GM18868 (cell line): ENCODE measurements at regions not wholly inside any gene's neighbourhood (a gene's known extent, or its start where the extent isn't known, plus 50 kb on each side); places are given as distances from the start of the nearest gene placed in this dataset.
A peak's percentile ranks its signal among the peaks of the same experiment; 100 is the strongest.
"Not testable (repeated sequence)": the region's sequence is repeated elsewhere in the genome, so short reads cannot be mapped to it uniquely, and the experiment has no call there.

Experiments used
- ATAC-seq: cut with Tn5 transposase; IDR thresholded peaks from one replicate; pipeline ENCODE4 v1.9.1; 2021; ENCODE audit warnings: mild to moderate bottlenecking, moderate library complexity; ENCODE audit not compliant: unreplicated experiment

DNA sequence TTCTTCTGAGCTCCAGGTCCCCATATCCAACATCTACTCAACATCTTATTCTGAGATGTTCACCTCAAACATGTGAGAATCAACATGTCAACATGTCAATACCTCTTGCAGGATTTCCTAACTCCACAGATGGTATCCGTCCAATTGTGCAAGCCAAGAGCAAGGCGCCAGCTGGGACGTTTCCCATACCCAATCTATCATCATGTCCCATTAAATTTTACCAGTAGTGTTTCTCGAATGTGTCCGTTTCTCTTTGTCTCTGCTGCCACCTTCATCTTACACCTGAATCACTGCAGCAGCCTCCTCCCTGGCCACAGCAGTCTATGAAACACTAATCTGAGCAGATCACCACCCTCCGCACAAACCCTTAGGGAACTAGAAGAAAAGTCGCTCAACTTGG lies 78.0 kb upstream of the RPS6KA2 start:
- no peak for ATAC-seq

DNA sequence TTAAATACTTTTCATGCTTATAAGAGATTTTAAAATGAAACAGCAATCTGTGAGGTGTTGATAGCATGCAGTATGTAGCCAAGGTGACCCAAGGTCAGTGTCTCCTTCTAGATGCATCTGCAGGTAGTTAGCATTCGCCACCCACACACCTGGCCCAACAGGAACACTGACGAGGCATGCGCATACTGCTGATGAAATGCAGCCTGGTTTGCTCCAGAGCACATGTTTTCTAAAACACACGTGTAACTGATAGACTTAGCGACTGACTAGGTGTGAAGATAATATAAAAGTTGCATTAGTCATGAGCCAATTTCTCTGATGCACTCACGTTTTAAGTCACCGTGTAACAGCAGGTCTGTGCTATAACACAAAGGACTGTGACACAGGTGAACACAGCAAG lies 77.1 kb upstream of the RPS6KA2 start:
- no peak for ATAC-seq

DNA sequence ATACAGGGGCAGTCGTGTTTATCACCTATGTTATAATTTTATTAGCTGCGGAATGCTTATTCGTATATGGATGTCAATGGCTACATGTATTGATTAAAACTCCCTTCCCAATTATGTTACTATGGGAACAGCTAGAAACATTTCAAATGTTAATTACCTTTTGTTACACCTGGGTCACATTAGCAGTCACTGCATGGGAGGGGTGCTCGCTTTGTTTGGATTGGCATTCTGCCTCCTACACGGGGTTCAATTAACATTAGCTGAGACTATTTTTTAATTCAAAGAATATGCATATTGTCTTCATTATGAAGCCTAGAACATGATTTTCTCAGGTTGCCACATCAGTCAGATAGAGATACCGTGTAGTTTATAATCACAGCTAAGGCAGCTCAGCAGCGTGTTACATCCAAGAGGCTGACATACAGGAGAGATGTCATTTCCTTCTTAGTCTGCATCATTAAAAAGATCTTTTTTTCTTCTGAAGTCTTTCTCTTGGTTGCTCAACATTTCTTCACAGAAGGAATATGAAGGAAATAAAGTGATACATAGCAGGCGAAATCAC lies 76.2 kb upstream of the RPS6KA2 start:
- ATAC-seq: no peak

DNA sequence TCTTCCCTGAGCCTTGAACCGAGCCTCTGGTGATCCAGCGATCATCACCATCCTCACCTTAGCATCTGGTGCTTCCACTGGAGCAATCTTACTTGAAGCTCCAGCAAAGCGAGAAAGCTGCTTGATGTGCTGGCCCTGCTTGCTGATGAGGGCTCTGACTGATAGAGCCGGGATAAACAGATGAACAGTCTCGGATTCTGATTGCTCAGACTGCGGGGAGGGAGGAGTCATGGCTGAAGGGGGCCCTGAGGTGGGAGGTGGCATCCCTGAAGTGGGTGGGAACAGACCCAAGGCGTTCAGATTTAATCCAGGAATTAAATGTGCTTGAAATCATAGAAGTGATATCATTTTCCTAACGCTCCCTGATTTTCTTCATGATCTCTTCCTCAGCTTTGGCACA lies 74.4 kb upstream of the RPS6KA2 start:
- not testable (repeated sequence) for ATAC-seq

DNA sequence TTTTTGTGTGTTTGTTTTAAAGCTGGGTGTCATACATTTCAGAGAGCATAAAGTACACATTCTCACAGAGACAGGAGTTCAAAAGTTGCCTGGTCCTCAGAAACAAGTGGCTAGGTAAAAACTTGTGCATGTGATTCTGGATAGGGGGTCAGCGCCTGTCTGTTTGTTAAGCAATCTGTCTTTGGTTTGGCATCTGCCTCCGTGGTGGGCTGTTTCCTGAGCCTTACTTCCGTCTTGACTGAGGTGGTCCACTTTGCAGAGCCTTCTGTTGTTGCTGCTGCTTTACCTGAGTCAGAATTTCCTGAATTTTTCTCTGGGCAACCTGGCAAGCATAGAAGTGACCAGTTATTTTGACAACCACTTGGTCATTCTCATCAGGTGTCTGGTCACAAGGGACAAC lies 73.8 kb upstream of the RPS6KA2 start:
- ATAC-seq: not testable (repeated sequence)

DNA sequence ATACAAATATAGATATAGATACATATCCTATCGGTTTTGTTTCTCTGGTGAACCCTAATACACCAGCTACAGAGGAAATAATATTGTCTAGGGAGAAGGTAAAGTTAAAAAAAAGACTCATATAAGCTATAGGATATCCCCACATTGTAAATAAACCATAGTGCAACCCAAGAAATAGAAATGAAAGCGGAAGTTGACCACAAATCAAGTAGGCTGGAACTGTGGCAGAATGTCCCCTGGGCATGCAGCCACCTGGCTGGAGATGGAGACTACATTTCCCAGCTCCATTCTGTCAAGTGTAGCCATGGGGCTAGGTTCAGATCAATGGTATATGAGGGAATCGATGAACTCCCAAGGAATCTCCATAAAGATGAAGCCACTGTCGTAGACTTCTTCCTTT lies 70.1 kb upstream of the RPS6KA2 start:
- ATAC-seq: peak; percentile 74

DNA sequence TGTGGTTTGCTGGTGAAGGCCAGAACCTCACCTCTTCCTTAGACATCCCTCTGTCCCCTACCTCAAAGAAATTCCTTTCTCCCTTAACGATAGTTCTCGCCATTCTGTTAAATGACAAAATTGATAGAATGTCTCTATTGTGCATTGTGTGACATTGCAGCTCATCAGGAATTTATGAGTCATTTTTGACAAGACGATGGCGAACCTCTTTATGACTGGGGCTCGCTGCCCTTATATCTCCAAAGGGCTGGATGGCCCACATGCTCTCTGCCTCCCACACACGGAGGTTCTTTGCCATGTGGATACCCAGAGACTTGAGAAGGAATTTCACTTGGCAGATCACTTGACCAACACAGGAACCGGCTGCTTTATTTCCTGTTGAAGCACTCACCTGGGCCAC lies 66.8 kb upstream of the RPS6KA2 start:
- ATAC-seq: no peak

DNA sequence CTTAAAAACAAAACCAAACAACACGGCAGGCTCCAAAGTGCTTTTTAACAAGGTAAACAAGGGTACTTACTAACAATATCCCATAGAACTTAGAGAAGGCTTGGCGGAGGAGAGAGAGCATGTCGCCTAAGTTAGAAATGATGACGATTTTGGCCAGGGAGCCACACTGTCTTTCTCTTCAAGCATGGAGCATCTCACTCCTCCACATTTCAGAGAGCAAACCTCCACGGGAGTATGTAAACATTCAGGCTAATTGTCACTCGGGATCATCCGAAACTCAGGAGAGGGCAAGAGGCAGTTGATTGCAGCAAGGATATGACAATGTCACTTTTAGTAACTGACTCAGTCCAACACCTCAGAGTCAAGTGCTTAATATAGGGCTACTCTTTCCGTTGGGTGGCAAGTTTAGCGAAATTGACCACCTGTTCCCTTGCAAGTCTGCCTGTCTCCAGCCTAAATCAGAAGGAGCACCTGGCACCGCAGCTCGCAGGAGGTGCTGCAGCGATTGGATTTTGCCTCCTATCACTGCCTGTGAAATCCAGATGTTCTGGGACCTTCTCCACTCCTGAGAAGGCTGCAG lies 65.8 kb upstream of the RPS6KA2 start:
- ATAC-seq: no peak

DNA sequence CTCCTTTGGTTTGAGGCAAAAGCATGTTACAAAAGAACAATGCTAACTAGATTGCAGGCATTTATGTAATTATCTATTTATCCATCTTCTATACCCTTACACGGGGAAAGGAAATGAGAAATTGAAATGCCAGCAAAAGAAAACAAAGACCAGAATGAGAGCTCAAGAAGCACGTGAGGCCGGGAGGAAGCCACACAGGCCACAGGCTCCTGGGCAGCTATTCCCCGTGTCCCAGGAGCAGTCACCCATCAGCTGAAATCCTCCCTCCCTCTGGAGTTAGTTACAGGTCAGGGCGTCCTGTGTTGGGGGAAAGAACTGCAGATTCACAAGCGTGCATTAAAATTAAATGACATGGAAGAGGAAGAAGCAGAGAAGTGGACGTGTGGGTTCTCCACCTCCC lies 64.7 kb upstream of the RPS6KA2 start:
- no peak for ATAC-seq

DNA sequence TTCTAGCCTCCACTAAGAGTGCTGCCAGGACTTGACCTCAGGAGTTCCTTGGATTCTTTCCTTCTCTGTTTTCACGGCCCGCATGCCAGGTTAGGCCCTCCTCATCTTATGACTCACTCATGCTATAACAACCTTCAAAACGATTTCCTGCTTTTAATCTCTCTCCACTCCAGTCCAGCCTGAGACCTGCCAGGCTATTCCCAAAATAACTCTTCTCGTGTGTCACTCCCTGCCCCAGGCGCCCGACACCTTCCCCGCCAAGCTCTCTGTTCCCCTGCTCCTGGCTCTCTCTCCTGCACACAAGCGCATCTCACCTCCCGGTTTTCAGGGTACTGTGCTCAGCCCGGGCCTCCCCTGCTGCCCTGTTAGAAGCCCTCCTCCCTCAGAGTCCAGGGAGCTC lies 64.1 kb upstream of the RPS6KA2 start:
- no peak for ATAC-seq

DNA sequence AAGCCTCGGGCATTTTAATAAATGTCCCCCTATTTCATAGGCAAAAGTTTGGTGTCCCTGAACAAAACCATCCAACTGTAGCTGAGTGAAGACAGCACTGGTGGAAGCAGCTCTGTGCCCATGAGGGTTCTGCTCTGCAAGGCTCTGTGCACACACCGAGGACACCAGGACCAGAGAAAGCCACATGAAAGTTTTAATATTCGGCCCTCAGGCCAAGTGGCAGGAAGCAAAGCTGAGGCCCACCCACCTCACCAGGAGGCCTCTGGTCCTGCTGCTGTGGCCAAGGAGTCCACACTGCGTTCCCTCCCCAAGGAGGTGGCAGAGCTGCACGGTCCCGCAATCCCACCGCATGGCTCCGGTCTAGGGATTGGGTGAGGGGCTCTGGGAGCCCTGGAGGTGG lies 62.6 kb upstream of the RPS6KA2 start:
- ATAC-seq: no peak

DNA sequence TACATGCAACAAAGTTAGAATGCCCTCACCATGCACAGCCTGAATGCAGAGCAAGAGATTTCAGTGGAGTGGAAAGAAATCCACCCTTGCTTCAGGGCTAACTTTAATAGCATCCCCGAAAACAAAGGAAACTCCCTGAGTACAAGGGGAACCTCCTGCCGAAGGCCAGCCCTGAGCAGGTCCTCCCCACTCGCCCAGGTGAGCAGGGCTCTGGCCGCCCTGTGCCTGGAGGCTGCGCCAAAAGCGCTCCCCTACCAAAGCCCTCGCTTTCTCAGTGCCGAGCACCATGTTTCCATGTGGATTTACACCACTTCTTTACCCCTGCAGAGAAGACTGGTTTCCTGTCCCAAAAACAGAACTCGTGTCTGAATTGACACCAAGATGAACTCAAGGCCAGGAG lies 61.9 kb upstream of the RPS6KA2 start:
- ATAC-seq: no peak

DNA sequence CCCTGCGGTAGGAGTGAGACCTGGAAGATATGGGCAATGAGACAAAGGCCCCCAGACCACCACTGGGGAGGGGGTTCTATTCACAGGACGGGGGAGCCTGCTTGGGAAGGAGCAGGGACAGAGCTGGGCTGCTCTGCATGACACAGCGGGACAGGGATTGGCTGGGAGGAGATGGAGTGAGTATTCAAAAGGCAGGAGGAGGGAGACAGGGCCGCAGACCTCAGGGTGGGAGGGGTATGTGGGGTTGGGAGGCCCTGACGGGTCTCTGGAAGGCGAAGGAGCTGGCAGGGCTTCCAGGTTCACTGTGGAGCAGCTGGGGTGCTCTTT lies 60.8 kb upstream of the RPS6KA2 start:
- no peak for ATAC-seq

DNA sequence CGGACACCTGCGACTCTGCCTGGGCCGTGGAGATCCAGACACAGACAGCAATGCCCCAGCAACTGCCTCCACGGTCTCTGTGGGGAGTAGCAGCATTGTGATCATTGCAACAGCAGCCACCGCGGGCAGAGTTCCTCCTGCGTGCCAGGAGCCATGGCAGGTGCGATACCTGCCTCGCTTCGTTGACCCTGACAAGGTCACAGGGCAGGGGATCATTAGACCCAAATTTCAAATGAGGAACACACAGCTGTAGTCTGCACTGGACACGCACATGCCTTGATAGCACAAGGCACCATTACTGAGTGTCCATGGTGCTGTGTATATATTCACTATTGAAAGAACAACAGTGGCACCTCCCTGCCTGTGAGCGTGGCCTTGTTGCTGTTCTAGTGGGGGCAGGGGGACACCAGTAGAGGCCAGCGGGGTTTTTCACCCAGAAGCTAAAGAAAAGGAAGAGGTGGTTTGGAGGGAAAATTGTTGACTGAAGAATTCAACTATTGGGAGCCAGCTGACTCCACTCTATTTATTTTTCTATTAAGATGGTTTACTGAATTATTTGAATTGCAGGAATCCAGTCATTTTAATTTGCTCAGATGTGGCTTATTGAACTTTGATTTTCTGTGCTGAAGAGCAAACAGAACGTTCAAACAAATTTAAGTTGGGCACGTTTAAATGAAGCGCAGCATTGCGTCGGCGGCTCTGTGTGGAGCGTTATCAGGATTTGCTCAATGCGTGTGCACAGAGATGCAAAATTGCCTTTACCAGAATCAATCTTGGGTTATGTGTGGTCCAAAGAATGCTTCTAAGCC lies 60.2 kb upstream of the RPS6KA2 start:
- ATAC-seq: no peak

DNA sequence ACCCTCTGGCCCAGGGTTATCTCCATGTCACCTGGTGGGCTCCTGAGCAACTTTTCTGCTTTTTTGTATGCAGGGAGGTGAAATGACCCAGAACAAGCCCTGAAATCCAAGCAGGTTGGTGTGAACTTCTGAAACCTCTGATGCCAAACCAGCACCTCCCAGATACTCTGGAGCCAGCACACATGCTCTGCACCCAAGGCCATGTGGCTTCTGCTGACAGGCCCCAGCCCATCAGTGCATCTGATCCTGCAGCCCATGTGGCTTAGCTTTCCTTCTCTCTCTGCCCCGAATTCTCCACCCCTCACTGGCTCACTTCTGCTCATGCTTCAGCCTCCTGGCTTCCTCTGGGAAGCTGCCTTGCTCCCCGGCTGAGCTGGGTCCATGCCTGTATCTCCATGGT lies 59.3 kb upstream of the RPS6KA2 start:
- no peak for ATAC-seq

DNA sequence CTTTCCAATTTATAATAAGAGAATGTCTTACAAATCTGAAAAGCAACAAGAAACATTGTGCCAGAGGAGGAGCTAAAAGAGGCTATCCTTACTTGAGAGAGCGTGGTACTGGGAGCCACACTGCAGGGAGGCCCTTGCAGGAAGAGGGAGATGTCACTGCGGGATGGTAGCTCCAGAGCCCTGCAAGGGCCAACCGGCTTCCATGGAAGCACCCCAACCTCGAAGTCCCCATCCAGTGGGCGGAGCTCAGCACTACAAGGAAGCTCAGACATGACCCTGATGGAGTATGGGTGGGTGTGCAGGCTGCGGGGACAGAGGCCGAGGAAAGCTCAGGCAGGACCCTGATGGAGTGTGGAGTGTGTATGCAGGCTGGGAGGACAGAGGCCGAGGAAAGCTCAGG lies 57.8 kb upstream of the RPS6KA2 start:
- ATAC-seq: no peak

DNA sequence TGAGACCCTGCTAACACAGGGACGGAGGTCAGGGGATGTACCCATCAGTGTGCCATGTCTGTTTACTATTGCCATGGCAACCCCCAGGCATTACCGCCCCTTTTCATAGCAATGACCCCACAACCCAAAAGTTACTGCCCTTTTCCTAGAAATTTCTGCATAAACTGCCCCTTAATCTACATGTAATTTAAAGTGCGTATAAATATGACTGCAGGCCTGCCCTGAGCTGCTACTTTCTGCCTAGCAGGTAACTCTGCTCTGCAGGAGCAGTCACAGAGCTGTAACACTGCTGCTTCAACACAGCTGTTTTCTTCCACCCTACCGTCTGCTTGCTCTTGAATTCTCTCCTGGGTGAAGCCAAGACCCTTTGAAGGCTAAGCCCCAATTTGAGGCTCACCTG lies 57.1 kb upstream of the RPS6KA2 start:
- no peak for ATAC-seq

DNA sequence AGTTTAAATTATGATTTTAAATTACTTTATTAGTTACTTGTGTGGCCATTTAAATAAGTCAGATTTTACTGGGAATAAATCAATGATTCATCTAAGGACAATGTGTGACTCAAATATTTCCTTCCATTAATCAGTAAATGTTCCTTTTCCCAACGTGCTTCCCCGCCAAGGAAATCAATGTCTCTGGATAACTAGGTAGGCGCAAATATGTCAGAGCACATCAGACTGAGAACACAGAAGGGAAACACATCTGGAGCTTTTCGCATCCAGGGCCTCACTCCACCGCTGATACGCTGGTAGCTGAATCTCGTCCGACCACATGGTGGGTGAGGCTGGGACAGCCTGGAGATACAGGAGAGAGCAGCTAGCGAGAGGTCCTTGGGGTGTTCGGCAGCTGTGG lies 56.4 kb upstream of the RPS6KA2 start:
- ATAC-seq: no peak

DNA sequence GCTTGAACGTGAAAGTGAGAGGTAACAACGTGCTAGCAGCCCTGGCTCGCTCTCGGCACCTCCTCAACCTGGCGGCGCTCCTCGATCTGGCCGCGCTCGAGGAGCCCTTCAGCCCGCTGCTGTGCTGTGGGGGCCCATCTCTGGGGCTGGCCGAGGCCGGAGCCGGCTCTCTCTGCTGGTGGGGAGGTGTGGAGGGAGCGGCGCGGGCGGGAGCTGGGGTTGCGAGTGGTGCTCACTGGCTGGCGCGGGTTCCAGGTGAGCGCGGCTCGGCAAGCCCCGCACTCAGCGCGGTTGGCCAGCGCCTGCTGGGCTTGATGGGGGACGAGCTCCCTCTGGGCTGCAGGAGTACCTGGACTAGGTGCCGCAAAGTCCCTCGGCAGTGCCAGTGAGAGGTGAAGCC lies 52.5 kb upstream of the RPS6KA2 start:
- no peak for ATAC-seq

DNA sequence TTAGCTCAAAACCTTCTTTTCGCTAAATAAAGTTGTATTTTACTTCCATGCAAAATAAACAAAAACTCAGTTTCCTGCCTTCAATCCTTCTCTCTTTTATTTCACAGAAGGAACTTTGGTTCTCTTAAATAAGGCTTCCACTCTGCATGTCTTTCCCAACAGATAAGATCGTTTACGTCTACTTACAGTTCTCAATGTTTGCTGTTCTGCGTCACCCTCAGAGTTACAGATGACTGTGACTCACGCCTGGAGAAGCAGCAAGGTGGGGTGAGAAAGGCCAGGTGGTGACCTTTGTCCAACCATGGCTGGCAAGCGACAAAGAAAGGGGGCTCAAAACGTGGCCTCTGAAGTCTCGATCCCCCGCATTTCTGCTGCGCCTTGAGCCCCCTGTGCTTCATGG lies 51.4 kb upstream of the RPS6KA2 start:
- ATAC-seq: no peak

DNA sequence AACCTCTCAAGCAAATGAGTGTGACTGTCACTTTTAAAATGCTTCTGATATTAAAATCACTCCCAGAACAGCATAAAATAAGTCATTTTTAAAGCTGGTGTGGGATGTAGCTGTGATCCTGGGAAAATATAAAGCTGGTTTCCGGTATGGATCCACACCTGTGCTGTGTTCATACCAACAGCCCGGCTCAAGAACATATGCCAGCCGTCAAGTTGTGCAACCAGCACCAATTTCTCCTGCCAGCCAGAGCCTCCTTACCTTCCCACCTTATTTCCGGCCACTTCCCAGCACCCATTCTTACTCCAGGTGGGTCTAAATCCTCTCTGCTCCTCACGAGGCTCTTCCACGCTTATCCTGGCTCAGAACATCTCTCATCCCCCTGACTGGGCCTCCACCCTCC lies 50.9 kb upstream of the RPS6KA2 start:
- no peak for ATAC-seq
